GM19438 (cell line): ENCODE measurements at regions not wholly inside any gene's neighbourhood (a gene's known extent, or its start where the extent isn't known, plus 50 kb on each side); places are given as distances from the start of the nearest gene placed in this dataset.

ENCODE experiments used
- ATAC-seq: cut with Tn5 transposase; IDR thresholded peaks from one replicate; pipeline ENCODE4 v1.9.1; 2021; ENCODE audit warnings: low read depth; ENCODE audit not compliant: unreplicated experiment

DNA sequence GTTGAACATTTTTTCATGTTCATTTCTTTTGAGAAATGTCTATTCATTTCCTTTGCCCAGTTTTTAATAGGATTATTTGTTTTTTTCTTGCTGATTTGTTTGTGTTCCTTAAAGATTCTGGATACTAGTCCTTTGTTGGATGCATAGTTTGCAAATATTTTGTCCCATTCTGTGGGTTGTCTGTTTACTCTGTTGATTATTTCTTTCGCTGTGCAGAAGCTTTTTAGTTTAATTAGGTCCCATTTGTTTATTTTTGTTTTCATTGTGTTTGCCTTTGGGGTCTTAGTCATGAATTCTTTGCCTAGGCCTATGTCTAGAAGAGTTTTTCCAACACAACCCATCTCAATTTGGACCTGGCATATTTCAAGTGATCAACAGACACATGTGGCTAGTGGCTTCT, 116.1 kb upstream of the GALNT2 start:
- no peak for ATAC-seq

DNA sequence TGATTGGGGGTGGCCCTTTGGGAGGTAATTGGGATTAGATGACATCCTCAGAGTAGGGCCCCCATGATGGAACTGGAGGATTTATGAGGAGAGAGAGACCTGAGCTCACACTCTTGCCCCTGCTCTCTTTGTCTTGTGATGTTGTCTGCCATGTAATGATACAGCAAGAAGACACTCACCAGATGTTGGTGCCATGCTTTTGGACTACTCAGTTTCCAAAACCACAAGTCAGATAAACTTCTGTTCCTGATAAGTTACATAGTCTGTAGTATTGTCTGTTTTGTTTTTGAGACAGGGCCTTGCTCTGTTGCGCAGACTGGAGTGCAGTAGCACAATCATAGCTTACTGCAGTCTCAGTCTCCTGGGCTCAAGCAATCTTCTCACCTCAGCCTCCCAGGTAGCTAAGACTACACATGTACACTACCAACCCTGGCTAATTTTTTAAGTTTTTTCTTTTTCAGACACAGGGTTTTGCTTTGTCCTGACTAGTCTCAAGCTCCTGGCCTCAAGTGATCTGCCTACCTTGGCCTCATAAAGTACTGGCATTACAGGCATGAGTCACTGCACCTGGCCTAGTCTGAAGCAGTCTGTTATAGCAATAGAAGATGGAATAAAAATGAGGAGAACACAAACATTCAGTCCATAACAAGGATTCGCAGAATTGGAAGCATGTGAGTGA, 115.0 kb upstream of the GALNT2 start:
- ATAC-seq: no peak

DNA sequence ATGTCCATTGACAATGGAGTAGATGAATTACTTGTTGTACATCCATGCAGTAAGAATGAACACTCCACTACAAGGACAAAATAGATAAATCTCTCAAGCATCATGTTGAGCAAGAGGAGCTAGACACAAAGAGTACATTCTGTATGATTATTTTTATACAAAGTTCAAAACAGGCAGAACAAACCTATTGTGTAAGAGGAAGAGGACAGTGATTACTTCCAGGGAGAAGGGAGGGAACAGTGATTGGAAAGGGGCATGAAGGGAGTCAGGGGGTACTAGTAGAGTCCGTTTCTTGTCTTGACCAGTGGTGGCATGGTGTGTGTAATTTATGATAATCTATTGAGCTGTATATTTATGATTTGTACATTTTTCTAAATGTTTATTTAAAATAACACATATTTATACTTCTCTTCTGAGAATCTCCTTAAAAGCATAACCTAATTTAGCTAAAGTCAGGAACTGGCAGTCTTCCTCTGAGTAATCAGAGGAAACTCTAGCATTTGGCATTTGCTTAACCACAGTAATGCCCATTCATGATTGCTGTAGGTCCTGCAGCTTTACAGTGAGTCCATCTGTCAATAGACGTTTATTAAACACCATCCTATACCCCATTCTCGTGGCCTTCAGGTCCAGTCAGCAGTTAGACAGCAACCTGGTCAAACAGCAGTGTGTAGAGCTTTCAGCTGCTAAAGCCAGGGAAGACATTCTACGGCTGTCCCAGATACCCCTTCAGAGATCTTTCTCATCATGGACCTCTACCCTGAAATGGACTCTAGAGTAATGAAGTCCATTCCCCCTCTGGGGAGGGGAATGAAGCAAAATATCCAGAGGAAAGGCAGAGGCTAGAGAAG, 114.1 kb upstream of the GALNT2 start:
- no peak for ATAC-seq

DNA sequence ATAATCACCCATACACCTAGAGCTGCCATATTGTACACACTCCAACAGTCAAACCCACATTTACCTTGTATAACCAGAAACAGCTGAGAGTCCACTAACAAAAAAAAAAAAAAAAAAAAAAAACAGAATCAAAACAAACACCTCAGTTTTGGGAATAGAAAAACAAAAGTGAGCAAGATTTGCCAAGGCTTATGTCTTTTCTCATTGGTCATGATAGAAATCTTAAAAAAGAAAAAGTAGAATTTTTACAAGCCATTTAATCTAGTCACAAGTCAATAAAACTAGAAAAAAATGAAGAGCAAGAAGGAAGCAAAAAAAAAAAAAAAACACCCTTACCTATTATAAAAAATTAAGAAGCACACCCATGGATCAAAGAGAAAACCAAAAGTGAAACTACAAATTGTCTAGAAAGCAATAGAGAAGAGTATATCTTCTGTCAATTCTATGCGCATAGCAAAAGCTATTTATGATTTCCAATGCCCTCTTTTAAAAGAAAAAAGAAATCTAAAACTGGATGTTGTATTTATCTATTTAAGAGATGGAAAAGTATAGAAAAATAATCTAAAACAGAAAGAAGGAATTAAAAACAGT, 113.2 kb upstream of the GALNT2 start:
- no peak for ATAC-seq

DNA sequence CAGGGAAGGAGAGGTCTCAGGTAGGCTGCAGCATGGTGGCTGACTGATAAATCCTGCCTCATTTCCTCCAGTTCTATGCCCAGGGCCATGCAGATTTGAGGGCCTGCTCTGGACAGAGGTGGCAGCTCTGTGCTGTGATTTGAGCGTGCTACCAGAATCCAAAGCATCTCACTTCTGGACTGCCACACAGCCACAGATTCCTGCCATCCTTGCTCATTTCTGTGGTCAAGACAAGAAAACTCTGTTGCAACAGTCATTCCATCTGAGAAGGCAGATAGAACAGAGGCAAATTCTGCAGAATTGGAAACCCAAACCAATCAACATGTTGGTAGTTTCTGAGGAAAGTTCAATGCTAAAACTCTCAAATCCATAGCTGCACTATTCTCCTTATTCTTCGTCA, 102.8 kb upstream of the GALNT2 start:
- ATAC-seq: no peak

- ATAC-seq: no peak
Measured at GRCh38 chr1:229970714-229971113, 96.3 kb upstream of the GALNT2 start.

- ATAC-seq: no peak
Measured at GRCh38 chr1:229971141-229971540, 95.9 kb upstream of the GALNT2 start.

DNA sequence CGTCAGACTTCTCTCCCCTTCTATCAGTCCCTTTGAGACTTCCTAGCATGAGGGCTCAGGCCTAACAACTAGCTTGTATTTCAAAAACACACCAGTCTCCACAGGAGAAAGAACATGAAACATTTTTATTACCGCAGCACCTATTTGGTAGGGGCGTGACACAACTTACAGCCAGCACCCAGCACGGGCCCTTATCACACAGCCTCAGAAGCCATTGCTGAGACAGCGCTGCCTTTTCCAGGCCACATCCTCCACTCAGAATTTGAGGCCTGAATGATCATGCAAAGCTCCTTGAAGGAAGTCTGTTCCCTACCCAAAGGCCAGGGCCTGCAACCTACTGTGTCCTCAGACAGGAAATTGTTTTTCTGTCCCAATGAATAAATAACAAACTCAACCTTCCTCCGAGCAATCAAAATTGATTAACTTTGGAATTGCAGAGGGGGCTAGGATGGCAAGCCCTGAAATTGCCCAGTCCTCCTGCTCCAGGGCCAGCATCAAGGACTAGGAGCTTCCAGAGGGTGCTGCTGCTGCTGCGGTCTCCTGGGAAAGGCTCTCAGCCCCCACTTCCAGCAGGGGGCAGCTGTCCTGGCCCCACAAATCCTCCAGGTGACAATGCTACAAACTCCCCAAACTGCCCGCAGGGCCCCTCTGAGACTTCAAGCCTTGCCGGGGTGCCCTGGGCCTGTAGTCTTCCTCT, 94.3 kb upstream of the GALNT2 start:
- ATAC-seq: no peak

- no peak for ATAC-seq
Measured at GRCh38 chr1:229973297-229973612, 93.8 kb upstream of the GALNT2 start.

- no peak for ATAC-seq
Measured at GRCh38 chr1:229975047-229975446, 92.0 kb upstream of the GALNT2 start.

DNA sequence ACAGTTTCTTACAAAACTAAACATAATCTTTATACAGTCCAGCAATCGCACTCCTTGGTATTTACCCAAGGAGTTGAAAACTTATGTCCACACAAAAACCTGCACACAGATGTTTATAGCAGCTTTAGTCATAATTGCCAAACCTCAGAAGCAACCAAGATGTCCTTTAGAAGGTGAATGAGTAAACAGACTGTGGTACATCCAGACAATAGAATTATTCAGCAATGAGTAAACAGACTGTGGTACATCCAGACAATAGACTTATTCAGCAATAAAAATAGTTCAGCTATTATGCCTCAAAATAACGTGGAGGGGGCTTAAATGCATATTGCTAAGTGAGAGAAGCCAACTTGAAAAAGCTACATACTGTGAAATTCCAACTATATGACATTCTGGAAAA, 87.0 kb upstream of the GALNT2 start:
- no peak for ATAC-seq

DNA sequence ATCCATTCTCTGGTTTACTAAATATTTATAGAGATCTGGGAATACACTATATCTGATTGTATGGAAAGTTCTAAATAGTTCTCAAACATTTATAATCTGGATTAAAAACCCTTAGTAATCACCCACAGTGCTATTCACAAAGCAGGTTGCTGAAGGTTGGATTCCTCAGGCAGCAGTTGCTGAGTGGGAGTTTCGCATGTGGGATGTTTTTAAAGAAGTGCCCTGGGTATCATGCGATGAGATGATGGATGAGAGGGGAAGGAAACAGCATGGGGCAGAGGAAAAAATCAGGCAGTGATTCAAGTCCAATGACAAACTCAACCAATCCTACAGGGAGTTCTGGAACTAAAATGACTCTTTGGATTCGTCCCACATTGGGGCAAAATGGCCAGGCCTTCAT, 85.3 kb upstream of the GALNT2 start:
- no peak for ATAC-seq

DNA sequence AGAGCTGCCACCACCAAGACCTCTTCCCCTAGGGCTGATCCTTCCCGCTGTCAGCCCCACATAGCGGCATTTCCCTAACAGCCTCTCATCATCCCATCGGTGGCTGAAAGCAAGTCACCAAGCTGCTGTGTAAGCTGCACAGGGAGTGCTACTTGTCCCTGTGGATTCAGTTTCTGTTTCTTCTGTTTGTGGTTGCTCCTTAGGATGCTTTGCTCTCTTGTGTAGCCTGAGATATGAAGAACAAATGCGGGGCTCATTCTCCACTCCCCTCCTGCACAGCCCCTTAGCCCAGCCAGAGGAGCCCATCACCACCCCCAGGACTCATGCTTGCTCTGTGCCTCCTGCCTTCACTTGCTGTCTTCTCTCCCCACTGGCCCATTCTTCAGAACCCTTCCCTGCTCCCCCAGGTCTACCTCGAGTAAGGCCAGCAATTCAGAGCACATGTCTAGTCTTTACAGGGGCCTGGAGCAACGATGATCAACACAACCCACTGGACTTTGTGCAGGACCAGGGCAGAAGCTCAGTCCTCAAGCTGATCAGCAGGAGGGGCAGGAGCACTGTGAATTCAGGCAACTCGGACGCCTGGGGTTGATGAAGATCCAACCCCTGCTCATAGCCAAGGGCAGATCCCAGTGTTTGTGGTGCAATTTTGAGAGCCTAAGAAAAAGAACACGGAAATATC, 82.6 kb upstream of the GALNT2 start:
- no peak for ATAC-seq

- ATAC-seq: no peak
Measured at GRCh38 chr1:229984992-229985612, 81.9 kb upstream of the GALNT2 start.

DNA sequence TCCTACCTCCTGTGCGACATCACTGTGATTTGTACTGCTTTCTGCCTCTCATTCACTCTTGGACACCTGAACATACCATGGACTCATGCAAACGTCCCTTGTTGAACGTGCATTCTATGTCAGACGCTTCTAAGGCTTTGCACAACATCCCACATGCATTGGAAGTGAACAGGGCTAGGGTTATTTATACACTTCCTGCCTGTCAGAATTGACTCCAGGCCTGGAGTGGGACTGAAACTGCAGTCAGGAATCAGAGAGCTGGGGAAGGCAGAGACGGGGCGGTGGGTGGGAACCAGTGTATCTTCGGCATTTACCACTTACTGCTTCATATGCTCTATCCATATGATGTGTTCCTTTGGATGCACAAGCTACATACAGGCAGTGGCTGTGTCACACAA, 81.4 kb upstream of the GALNT2 start:
- ATAC-seq: no peak

DNA sequence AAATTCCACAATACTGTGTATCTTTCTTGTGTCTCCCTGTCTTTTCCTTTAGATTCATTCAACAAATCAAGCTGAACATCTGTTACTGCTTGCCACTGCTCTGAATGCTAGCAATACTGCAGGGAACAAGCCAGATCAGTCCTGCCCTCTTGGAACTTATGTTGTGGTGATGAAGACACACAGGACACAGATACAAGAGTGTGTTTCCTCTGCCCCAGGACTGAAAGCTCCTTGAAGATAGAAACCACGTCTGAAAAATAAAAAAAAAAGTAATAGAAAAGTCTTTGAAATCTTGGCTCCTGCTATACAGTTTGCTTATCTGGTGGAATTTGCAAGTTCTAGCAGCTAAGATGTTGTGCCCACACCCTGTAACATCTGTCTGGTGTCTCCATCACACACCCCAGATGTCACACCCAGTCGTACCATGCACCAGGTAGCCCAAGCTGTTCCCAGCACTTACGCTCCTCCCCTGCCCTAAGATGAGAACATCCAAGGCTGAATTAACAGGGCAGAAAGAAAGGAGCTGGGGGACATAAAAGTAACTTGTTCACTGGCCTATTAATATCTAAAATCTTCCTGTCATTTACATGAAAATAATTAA, 80.2 kb upstream of the GALNT2 start:
- no peak for ATAC-seq

- ATAC-seq: no peak
Measured at GRCh38 chr1:229987953-229988352, 79.1 kb upstream of the GALNT2 start.

DNA sequence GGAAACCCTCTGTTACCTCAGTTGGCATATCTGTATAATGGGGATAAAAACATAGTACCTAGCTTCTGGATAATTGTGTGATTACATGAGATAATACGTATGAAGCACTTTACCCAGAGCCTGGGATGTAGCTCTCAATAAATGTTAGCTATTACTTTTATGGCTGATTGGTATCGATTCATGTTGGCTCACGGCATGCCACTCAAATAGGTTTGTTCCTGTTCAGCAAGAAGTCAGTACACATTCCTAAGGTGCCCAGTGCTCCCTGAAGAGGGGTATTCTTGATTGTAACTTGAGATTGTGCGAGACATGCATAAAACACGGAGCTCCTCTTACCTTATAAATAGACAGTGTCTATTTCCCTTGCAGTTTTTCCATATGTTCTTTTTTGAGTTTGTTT, 78.5 kb upstream of the GALNT2 start:
- no peak for ATAC-seq

DNA sequence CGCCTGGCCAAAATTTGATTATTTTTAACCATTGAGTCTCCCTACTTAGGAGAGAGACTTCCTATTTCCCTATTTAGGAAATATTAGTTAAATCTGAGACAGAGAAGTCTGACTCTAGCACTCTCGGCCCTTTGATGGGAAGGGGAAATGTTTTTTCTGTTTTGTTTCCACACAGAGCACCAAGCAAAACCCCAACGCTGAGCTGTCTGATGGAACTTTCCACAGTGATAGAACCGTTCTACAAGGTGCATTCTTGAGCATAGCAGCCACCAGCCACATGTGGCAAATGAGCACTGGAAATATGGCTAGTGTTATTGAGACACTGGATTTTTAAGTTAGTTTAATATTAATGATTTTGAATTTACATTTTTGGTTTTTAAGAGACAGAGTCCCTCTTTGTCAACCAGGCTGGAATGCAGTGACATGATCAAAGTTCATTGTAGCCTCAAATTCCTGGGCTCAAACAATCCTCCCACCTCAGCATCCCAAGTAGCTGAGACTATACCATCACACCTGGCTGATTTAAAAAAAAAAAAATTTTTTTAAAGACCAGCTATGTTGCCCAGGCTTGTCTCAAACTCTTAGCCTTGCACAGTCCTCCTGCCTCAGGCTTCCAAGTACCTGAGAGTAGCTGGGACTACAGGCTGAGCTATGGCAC, 77.3 kb upstream of the GALNT2 start:
- no peak for ATAC-seq
